Cerebellar nuclear complex (tissue), 1 donor: ENCODE measurements at regions not wholly inside any gene's neighbourhood (a gene's known extent, or its start where the extent isn't known, plus 50 kb on each side); places are given as distances from the start of the nearest gene placed in this dataset.

ENCODE experiments used
- DNase-seq, 2 experiments: peaks; one replicate each; lab custom pipeline; 2025; lab: John Stamatoyannopoulos, UW

DNA sequence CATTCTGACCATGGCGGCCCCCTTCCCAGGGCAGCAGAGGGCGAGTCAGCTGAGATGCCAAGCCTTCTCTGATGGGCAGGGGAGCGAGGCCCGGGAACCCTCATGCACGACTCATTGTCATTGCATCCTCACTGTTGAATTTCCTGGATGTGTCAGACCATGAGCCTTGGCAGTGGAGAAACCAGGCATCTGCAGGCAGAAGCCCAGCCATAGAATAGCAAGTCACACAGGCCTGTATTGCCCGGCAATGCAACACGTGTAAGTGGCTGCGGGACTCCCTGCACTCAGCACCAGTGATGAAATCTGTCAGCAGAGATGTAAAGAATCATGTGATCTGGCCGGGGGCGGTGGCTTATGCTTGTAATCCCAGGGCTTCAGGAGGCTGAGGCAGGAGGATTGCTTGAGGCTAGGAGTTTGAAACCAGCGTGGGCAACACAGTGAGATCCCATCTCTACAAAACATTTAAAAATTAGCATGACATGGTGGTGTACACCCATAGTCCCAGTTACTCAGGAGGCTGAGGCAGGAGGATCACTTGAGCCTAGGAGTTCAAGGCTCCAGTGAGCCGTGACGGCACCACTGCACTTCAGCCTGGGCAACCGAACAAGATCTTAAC, 199.7 kb downstream of the KATNAL1 start:
- no peak for DNase-seq

DNA sequence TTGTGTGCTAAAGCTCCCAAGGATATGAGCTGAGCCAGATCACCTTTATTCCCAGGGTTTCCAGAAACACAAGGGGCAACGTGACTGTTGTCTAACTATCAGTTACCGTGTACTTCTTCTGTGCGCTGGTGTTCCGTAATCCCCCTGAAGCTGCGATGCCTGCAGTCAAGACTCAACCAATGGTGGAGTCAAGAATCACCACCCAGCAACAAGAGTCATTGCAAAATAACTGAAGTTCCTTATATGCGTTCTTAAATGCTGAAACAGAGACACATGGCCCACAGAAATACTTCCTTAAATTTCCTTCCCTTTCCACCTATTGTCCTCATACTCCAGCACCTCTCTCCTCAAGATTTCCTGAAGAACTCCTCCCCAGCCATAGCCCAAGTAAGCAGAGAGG, 200.2 kb downstream of the KATNAL1 start:
- DNase-seq = no peak

DNA sequence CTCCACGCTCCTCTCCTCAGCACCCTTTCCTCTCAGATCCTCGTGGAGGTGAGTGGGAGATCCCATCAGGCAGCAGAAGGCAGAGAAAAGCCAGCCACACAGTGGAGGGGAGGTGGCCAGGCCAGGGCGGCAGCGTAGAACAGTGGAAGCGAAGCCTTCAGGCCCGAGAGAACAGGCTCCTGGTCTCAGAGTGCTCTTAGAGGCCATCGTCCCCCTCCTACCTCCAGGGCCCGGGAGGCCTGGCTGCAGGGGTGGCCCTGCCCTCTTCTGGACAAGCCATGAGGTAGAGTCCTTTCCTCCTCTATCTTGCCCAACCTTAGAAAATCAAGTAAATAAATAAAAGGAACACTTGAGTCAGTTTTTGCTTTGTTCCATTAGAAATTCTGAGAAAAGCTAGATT, 202.0 kb downstream of the KATNAL1 start:
- no peak for DNase-seq

DNA sequence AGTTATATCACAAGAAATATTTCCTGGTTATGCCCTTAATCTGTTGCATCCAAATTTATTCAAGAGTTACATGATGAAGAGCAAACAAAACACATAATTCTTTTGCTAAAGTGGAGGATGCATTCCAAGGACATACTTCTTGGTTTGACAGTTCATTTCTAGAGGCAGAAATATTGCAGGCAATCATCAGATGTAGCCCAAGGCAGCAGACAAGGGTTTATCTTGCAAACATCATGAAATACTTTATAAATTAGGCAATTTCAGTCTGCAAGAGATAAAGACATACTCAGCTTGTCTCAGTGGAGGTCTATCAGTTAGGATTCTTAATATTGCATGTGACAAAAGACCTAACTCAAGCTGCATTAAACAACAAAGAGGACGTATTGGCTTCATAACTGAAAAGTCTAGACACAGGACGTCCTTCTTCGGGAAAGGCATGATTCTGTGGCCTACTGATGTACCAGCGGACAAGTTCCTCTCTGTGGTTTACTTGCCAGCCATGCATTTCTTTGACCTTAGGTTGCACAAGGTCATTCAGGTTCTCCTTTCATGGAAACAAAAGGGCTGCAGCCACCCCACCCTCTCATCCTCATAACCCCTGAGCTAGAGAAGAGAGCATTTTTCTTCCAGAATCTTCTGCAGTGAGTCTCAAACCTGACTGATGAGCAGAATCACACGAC, 204.1 kb downstream of the KATNAL1 start:
- no peak for DNase-seq

DNA sequence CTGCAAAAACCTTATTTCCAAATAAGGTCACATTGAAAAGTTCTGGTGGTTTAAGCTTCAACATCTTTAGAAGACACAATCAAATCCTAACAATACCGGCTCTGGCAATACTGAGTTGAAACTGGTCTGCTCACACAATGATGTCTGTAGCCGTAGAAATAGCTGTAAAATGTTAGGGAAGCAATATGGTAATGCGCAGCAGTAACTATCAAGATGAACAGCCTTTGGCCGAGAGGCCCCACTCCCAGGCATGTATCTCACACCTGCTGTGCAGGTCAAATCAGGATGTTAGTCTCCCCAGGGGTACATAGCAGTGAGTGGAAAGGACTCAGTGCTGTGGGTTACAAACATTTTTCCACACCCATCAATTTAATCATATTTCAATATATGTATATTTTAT, 207.1 kb downstream of the KATNAL1 start:
- DNase-seq = no peak

DNA sequence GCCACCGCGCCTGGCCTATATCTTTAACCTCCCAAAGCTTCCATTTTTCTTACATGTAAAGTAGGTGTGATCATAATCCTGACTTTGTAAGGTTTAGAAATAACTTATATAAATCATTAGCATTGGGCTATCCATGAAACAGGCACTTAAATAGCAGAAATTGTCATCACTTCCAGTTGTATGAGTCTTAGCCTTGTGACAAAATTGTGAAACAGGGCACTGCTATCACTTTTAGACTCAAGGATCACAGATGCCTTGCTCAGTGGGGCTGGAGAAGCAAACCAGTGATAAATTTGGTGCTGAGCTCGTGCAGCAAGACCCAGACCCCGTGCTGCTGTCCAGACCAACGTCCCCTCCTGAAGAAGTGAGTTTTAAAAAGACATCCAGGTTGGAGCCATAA, 209.7 kb downstream of the KATNAL1 start:
- no peak for DNase-seq

DNA sequence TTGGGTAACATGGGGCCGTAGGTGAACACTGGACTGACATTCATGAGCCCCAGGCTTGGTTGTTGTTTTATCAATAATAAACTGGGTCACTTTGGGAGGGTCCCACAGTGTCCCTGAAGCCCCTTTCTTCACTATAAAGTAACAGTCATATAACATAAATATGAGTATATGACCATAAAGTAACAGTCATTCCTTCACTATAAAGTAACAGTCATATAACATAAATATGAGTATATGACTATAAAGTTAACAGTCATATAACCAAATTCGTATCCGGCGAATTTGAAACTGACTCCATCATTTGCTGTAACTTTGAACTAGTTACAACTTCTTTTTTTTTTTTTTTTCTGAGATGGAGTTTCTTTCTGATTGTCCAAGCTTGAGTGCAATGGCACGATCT, 210.3 kb downstream of the KATNAL1 start:
- no peak for DNase-seq

DNA sequence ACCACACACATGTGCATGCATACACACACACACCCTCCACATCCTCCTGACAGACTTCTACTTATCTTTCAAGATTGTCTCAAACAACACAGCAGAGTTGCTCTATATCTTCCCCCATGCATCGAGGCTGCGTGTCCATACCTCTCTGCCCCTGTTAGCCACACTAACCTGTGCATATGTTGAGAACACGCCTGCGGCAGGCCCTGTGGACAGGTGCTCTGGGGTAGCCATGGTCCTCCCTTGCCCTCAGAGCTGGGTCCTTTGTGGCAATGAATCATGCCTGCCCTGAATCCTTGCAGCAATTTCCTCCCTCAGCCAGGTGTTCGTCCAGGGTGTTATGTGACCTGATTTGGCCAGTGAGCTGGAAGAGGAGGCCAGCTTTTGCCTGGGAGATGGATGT, 213.3 kb downstream of the KATNAL1 start:
- no peak for DNase-seq

DNA sequence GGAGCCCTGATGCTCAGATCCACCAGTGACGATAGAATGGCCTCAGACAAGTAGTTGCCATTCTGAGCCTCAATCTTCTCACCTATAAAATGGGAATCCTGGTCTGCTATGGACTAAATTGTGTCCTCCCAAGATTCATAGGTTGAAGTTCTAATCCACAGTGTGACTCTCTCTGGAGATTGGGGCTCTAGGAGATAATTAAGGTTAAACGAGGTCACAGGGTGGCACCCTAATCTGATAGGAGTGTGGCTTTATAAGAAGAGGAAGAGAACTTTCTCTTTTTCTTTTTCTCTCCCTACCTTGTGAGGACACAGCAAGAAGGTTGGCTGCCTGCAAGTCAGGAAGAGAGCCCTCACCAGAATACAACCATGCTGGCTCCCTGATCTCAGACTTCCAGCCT, 214.1 kb downstream of the KATNAL1 start:
- no peak for DNase-seq

DNA sequence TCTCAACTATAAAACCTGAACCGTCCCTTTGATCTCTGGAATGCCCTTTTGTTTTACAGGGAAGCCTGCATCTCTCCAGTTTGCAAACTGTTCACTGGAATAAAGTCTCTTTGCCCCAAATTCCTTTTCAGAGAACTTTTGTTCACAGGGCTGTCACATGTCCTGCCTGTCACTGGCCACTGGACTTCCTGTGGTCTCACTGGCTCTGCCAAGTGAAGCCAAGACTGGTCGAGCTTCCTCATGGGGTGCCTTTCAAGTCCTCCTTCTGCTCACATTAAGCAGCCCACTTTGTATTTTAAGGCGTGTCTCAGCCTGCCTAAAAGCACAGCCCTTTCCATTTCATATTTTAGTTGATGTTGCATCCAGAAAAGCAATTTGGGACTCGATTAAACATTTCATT, 215.7 kb downstream of the KATNAL1 start:
- no peak for DNase-seq

DNA sequence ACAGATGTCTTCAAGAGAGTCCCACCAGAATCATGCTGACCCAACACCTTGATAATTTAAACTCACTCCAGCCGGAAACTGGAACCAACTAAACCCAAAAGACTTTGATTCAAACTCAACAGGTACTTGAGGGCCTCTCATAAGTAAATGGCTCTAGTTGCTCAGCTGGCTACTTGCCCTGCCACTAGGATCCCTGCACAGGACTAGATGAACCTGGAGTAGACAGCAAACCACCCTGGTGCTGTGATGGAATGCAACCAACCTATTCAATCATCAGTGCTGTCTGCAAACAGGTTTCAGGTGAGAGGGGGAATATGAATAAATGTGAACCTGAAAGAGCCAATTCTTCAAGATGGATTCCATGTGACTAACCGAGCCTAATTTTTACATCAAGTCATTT, 216.3 kb downstream of the KATNAL1 start:
- no peak for DNase-seq

DNA sequence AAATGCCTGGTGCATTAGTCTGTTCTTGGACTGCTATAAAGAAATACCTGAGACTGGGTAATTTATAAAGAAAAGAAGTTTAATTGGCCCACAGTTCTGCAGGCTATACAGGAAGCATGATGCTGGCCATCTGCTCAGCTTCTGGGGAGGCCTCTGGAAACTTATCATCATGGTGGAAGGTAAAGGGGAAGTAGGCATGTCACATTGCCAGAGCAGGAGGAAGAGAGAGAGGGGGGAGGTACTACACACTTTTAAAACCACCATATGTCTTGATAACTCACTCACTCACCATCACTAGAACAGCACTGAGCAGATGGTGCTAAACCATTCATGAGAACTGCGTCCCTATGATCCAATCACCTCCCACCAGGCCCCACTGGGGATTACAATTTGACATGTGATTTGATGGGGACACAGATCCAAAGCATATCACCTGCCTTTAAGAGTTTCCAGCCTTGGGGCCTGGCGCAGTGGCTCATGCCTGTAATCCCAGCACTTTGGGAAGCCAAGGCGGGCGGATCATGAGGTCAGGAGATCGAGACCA, 219.0 kb downstream of the KATNAL1 start:
- DNase-seq = no peak

DNA sequence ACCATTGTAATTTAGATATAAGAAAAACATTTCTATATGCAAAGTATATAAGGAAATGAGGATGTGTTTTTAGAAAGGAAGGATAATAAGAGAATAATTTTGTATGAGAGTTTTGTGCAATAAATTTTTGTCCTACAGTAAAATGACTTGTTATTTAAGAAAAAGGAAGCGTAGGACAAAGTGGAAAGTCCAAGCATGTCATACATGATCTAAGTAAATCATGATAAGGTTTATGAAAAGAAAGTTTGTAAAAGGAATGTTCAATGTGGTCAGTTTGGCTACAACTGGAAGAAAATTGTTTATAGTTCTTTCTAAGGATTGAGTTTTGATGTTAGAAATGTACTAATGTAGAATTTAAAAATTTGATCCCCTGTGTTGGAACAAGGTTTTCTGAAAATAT, 222.3 kb downstream of the KATNAL1 start:
- no peak for DNase-seq

DNA sequence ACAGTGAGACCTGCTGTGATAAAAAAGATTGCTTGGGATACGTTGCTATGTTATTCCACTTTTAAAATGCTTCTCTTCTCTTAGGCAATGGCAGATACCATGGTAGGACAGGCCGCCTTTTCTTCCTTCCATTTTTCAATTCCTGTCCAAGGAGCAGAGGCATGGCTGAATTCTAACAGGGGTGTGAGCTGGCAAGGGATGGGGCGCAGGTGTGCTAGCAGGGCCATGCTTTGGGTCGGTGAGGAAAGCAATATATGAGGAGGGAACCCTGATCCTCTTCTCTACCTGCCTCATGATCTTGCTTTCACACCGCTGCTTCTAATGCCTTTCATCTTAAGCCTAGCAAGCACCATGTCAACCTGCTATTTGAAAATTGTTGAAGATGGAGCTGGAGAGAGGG, 225.0 kb downstream of the KATNAL1 start:
- DNase-seq = no peak

DNA sequence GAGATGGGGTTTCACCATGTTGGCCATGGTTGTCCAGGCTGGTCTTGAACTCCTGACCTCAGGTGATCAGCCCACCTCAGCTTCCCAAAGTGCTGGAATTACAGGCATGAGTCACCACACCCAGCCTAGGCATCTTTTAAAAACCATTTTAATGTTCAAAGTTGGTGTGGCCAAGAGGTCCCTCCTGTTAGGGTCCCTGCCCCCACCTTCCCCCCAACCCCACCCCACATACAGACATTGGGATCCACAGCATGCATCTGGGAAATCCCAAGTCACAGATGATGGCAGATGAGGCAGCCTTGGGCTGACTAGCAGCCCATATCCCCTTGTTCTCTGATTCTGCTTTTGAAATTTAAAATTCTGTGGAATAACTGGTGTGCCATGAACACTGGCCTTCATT, 226.0 kb downstream of the KATNAL1 start:
- no peak for DNase-seq

DNA sequence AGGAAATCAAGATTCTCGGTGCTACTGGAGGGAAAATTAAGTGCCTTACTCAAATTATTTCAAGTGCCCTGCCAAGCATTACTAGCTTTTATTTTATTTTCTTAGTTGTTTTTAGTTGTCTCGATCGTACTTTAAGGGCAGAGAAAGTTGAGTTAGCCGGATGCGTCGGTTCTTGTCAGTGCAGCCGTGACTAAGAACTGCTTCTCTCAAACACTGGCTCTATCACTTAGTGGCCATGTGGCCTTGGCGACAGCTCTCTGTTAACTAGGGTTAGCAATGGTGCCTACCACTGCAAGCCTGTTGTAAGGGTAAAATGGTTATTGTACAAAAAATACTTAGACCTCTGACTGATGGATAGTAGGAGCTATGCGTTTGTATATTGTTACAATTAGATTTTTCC, 227.8 kb downstream of the KATNAL1 start:
- DNase-seq = no peak

DNA sequence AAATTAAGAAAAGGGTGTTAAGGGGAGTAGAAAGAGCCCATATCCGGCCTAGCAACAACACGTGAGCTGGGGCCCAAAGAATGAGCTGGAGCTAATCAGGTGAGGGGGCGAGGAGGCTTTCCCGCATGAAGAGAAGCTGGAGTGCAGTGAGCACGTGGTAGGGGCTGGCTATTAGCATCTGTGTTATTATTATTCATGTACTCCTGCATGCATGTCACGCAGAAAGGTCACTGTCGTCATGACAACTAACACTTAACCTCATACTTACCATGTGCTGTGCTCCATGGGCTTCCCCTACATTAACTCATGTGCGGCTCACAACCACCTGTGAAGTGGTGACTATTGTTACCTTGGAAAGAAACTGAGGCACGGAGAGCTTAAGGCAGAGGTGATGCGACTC, 227.6 kb upstream of the UBL3 start:
- DNase-seq = no peak

DNA sequence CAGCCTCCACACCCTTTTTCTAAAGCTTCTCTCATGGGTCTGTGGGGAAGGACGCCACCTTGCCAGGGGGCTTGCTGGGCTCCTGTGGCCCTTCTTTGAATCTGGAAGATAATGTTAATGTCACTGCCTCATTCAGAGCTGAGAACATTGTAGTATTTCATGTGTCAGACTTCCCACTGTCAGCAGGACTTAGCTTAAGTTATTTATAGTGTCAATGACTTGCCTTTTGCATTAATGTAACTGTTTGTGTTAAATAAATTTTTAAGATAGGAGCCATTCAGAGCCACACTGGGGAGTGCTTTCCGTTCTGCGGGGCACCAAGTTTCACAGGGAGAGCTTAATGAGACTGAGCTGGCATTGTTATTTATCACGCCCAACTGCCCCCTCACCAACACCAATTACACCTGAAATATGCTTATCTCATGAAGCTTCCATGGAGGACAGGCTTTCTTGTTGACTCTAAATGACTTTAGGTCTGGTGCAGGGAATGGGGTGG, 226.9 kb upstream of the UBL3 start:
- DNase-seq = no peak

DNA sequence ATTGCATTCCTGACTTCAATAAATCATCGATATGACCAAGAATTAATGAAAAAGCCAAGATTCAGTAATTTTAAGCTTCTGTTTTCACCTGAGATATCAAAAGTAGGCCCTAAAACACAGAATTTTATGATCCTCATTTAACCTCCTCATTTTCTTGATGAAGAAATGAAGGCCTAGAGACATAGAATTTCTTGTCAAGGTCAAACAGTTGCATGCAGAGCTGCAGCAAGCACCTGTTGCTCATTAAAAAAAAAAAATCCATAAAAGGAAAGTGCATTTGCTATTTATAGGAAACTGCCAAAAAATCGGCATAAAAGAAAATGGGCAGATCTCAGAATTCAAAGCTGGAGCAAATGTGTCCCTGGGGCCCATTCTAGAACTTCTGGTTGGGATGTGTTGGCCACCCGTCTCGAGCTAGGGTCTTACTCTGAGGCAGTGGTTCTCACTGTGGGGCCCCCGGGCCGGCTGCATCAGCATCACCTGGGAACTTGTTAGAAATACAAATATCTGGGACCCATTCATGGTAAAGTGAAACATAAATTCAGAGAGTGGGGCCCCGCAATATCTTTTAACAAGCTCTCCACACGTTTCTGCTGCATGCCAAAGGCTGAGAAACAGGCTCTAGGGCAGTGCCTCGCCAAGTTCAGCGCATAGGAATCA, 224.7 kb upstream of the UBL3 start:
- DNase-seq = no peak

DNA sequence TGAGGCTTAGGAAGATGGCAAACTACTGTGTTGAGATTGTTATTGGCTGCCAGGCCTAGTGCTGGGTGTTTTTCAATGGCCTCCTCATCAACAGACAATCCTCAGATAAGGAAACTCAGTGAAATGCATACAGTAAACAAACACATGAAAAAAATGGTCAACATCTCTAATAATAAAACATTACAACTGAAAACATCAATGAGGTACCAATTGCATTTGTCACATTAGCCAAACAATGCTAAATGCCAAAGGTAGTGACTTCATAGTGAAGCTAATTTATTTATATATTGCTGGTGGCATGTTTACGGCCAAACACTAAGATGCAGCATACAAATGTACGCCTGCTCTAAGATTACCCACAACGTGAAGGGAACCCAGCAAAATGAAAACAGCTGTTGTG, 224.0 kb upstream of the UBL3 start:
- no peak for DNase-seq

DNA sequence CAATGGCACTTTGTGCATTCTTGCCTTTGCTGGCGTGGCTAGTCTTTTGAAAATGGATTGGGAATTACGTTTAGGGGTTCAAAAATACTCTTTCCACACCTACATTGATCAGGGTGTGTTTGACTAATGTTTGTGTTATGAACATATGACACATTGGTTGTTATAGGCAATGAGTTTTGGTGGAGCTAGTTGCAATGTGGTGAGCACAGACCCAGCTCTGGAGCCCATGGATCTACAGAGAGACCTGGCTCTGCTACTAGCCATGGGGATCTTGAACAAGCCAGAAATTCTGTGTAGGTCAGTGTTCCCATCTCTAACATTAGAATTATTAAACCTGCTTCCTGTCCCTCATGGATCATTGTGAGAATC, 222.4 kb upstream of the UBL3 start:
- DNase-seq = no peak

DNA sequence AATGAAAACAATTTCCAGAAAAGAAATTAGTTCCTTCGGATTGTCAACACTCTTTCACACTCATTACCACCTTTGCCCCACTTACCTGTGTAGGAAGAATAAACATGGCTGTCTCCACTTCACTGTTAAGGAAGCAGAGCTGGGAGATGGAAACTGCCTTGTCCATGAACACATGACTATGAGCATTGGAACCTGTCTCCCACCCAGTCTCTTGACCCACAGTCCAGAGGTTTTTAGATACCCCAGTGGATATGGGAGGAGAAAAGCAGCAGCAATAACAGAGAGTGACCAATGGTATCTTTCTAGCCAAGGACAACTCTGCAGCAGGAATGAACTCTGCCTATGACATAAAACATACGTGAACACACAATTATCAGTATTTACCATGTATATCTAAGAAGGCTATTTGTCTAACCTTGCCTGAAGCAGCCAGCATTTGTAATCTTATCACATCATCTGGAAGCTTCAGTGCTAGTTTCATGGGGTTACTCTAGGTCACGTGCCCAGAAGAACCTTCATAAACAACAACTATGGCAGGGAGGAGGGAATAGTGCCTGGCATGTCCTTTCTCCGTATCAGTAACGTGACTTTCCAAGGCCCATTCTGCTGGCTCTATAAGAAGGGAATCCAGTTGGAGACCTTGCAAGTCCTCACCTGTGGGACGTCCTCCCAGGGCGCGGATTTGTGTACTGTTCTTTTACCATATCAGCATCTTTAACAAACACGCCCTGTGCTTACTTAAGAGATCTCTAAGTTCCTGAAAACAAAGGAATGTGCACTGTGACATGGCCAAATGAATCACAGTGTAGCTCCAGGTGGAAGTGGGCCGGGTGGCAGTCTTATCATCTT, 221.8 kb upstream of the UBL3 start:
- no peak for DNase-seq
